ENCODE measurements at regions not wholly inside any gene's neighbourhood (a gene's known extent, or its start where the extent isn't known, plus 50 kb on each side); places are given as distances from the start of the nearest gene placed in this dataset.

DNA sequence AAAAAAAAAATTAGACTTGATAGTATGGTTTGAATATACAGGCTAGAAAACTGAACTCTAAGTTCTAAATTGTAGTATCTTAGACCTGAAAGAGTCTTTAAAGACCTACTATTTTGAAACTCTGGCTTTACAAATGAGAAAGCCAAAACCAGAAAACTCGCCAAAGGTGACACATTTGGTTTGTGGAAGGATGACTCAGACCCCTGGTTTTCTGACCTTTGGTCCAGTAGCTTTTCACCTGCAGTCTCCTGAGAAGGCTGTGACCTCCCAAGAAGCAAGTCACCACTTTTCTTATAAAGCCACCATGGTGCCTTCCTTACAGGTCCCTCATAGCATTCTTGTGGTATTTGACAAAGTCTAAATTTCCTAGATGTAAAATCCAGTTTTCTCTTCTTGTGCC, 102.1 kb upstream of the CEP78 start:
- Histone ChIP-seq H3K36me3 (replicated peaks in 1 of 2) (no peaks in the 10 kb centered on the region), H3K27me3 (no peaks in the 10 kb centered on the region)
- 73 to 95% (median 78%) methylated on average over 1 of the region's 1 CpG for WGBS, 4 donors

DNA sequence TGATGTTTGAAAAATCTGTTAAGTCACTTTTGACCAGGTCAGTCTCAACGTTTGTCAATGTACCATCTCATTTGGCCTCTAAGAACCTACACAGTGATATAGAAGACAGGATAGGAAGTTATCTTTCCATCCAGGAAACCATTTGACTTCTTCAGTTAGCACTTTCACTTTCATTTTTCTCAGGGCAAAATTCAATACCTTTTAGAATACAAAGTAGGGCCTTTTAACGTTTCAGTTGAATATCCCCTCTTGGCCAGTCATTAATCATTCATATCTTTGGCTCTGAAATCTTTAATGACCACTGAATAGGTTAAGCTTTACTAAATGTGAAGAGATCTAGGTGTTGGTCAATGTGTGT, 101.1 kb upstream of the GNAQ start:
- Histone ChIP-seq H3K9me3 (replicated peaks in 1 of 3) (no peaks in the 10 kb centered on the region), H3K4me3 (peak overlapping the region in 1 of 4 donors; percentile 13), H3K4me1 (replicated peaks in 1 of 2) (no peaks in the 10 kb centered on the region), H3K36me3 (replicated peaks in 1 of 2) (no peaks in the 10 kb centered on the region), H3K27me3 (no peaks in the 10 kb centered on the region), H3K27ac (no peak overlapping the region)
- WGBS, 4 donors = 5 to 14% (median 7%) methylated on average over 2 of the region's 2 CpGs
- DNase-seq = no peak
- intact Hi-C loops (cut with DNase I) = no loop called here
- TF ChIP-seq, protein P1, sequence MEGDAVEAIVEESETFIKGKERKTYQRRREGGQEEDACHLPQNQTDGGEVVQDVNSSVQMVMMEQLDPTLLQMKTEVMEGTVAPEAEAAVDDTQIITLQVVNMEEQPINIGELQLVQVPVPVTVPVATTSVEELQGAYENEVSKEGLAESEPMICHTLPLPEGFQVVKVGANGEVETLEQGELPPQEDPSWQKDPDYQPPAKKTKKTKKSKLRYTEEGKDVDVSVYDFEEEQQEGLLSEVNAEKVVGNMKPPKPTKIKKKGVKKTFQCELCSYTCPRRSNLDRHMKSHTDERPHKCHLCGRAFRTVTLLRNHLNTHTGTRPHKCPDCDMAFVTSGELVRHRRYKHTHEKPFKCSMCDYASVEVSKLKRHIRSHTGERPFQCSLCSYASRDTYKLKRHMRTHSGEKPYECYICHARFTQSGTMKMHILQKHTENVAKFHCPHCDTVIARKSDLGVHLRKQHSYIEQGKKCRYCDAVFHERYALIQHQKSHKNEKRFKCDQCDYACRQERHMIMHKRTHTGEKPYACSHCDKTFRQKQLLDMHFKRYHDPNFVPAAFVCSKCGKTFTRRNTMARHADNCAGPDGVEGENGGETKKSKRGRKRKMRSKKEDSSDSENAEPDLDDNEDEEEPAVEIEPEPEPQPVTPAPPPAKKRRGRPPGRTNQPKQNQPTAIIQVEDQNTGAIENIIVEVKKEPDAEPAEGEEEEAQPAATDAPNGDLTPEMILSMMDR (IDR thresholded peaks at IDR 0.05) = no peak
- TF ChIP-seq POLR2A (IDR thresholded peaks at IDR 0.05) = no peak

More for the DNA sequence above, 102.1 kb upstream of the CEP78 start:
- Histone ChIP-seq H3K9me3 (replicated peaks in 1 of 3) (no peaks in the 10 kb centered on the region), H3K4me3 (no peak overlapping the region), H3K4me1 (replicated peaks in 1 of 2) (no peaks in the 10 kb centered on the region), H3K27ac (no peak overlapping the region)
- TF ChIP-seq POLR2A (IDR thresholded peaks at IDR 0.05) = no peak
- TF ChIP-seq, protein P1 (IDR thresholded peaks at IDR 0.05) = no peak
- DNase-seq = no peak
- intact Hi-C loops (cut with DNase I) = no loop called here

GRCh38 chr9:78131969-78132700, 100.5 kb upstream of the GNAQ start:
- Histone ChIP-seq H3K27me3 (no peaks in the 10 kb centered on the region), H3K4me3 (peak overlapping the region in 1 of 4 donors; percentile 13), H3K4me1 (replicated peaks in 1 of 2) (no peaks in the 10 kb centered on the region), H3K27ac (no peak overlapping the region), H3K36me3 (replicated peaks in 1 of 2) (no peaks in the 10 kb centered on the region), H3K9me3 (replicated peaks in 1 of 3) (no peaks in the 10 kb centered on the region)
- no peak for TF ChIP-seq POLR2A (IDR thresholded peaks at IDR 0.05)
- TF ChIP-seq, protein P1 (IDR thresholded peaks at IDR 0.05) = no peak
- DNase-seq = no peak
- 63 to 67% (median 64%) methylated on average over 2 of the region's 2 CpGs for whole genome bisulfite sequencing, 4 donors
- intact Hi-C loops (cut with DNase I) = no loop called here

GRCh38 chr9:78130853-78131252, 99.2 kb upstream of the GNAQ start:
- DNase-seq = no peak
- H3K36me3 ChIP-seq (replicated peaks in 1 of 2) = no peaks in the 10 kb centered on the region
- no peaks in the 10 kb centered on the region for H3K9me3 ChIP-seq (replicated peaks in 1 of 3)
- H3K4me1 ChIP-seq (replicated peaks in 1 of 2) = no peaks in the 10 kb centered on the region
- TF ChIP-seq, protein P1 (IDR thresholded peaks at IDR 0.05) = no peak
- TF ChIP-seq POLR2A (IDR thresholded peaks at IDR 0.05) = no peak
- H3K4me3 ChIP-seq = no peak overlapping the region
- intact Hi-C loops (cut with DNase I) = no loop called here
- no peaks in the 10 kb centered on the region for H3K27me3 ChIP-seq
- H3K27ac ChIP-seq = no peak overlapping the region

Data from adrenal gland (tissue), 9 donors.